GM18502 (cell line): ENCODE measurements at regions not wholly inside any gene's neighbourhood (a gene's known extent, or its start where the extent isn't known, plus 50 kb on each side); places are given as distances from the start of the nearest gene placed in this dataset.

Experiments used
- ATAC-seq: cut with Tn5 transposase; IDR thresholded peaks from one replicate; pipeline ENCODE4 v1.9.1; 2021; ENCODE audit warnings: mild to moderate bottlenecking; ENCODE audit not compliant: unreplicated experiment, poor library complexity

DNA sequence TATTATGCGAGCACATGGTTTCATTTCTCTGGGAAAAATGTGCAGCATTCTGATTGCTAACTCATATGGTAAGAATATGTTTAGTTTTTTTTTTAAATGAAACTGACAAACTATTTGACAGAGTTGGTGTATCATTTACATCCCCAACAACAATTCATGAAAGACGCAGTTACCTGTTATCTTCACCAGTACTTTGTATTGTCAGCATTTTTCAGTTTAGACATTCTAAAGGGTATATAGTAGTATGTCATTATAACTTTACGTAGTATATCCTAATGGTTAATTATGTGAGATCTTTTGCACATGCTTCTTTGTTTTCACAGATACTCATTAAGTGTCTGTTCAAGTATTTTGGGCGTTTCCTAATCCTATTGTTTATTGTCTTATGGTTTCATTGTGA is 891.1 kb upstream of the AGA start:
- ATAC-seq: no peak

- ATAC-seq: no peak
Measured at GRCh38 chr4:178339769-178340168, 897.5 kb upstream of the AGA start.

GRCh38 chr4:178340468-178340867 is 898.2 kb upstream of the AGA start:
- no peak for ATAC-seq

DNA sequence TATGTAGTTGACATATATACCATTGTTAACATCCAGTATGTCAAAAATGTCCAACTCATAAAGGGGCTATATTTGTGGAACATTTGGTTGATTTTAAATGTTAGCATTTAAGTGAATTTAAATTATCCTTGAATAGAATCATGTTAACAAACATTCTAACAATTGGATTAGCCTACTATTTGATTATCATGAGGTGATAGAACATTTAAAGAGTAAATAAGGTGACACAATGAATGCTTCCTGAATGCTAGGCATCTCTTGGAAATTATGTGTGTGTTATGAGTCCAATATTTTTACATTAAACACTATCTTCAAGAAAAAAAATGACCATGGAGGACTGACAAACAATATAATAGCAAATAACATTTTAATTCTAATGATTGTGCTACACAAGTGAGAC is 901.9 kb upstream of the AGA start:
- no peak for ATAC-seq

- ATAC-seq: no peak
Measured at GRCh38 chr4:178347111-178347510, 904.9 kb upstream of the AGA start.

DNA sequence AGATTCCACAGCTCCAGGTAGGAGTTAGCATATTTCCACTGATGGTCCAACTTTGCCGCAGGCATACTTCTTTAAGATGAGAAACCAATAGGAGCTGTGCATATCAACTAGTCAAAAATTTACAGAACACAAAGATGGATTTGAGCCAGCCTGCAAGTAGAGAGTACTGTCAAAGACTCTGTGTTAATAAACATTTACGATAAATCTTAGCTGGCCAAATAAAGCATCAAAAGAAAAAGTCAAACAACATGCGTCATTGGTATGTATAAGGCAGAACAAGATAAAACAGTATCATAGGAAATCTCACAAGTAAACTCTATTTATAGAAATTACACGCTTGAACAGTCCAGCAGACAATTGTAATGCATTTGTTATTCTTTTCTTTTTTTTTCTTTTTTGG is 907.4 kb upstream of the AGA start:
- no peak for ATAC-seq

DNA sequence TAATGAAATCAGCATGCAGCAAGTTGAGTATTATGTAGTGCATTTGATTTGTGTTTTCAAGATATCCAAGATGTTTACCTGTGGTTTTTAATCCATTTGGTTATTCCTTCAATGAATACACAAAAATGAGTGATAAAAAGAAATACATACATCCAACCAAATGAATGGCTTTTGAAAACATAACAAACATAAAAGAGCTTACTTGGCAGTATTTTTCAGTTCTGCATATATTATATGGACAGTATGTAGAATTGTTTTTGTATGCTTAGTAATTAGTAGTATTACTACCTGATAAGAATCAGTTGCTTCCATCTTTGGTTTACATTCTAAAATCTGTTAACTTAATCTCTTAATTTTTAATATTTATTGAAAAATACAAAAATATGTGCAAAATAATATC is 908.9 kb upstream of the AGA start:
- ATAC-seq: no peak

DNA sequence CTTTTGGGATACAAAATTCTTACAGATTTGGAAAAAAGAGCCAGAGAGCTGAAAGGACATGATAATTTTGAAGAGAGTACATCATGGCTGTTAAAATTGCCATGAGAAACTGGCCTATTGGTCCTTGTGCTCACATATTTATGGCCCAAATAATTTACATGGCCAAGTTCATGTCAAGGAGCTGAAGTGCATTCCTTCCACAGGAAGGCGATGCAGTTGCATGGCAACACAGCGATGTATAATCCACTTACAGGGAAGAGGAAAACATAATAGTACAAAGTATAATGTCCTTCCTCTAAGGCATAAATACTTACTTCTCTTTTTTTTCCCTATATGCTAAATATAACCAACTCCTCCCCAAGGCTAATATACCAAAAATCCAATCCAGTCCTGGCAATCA is 914.5 kb upstream of the AGA start:
- no peak for ATAC-seq

DNA sequence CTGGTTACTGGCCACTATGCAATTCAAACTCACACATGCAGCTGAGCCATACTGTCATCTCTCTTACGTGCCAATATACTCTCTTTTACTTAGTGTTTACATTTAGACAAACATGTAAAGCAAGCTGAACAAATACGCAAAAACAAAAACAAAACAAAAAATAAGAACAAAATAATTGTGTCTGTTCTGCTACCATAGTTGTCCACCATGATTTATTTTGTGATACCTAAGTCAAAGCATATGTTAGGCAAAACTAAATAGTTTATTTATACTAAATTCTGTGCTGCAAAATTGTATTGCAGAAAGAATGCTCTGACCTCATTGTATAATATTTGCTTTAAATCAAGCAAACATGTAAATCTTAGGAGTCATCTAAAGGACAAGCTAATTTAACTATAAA is 943.2 kb upstream of the AGA start:
- ATAC-seq: no peak

DNA sequence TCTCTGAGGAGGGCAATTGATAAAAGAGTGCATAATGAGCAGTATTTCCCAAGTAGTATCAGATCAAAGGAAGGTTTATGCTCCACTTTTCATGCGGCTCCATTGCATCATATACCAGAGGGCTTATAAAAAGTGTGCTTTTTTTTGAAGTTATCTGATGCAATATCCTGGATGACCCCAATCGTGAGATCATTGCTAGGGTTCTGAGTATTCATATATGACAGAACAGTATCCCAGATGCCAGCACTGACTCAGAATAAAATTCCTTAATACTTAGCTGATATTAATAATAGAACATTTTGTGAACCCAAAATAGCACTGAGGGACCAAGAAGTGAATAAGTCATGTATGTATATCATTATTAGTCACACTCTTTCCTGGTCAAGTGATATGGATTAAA is 945.5 kb upstream of the AGA start:
- no peak for ATAC-seq

- ATAC-seq: no peak
Measured at GRCh38 chr4:178395798-178396197, 953.6 kb upstream of the AGA start.

GRCh38 chr4:178412455-178412854 is 970.2 kb upstream of the AGA start:
- no peak for ATAC-seq

DNA sequence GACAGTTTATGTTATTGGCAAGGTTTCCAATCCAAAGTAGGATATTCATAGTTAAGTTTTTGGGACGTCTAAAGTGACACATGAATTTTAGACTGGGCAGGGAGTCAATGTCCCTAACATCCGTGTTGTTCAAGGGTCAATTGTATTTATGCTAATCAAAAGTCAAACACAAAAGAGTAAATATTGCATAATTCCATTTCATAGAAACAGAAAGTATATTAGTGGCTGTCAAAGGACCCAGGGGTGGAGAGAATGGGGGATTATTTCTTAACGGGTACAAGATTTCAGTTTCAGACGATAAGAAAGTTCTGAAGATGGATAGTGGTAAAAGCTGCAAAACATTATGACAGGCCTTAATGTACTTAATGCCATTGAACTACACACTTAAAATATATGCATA is 971.8 kb upstream of the AGA start:
- ATAC-seq: no peak

DNA sequence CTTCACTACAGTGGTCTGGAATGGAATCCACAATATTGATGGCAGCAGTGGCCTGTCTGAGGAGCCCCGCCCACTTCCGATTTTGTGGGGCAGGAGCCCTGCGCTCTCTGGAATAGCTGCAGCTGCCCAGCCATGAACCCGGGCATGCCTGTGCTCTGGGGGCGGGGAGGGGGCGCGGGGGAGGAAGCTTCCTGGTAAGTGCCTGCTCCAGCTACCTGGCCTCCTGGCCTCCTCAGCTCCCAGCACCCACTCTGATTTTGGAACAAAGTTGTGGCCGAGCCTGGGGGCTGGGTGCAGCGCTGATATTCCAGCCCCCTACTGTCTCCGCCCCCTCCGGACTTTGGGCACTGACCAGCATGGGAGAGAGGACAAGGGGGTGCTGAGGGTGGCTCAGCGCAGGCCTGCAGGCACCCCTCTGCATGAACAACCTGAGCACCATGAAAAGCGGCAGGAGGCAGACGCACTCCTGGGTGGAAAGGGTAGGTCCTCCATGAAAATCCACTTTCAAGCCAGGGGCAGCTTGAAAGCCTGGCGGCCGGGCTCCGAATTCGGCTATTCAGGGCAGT is 972.7 kb upstream of the AGA start:
- no peak for ATAC-seq

DNA sequence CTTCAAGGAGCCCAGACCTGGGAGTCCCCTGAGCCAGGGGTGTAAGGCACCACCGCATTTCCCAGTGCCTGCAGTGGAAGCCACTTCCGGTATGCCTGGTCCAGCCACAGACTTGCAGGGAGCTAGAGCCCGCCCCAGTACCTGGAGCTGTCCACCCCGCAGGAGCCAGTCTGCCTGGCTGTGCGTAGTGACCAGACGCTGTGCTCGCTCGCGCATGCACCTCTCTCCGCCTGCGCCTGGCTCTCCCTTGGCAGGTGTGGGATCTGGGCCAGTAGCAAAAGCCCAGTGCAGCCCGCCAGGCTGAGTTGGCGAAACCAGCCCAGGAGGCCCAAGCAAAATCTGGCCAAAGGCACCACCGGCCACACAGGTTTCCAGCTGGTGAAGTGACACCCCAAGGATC is 973.7 kb upstream of the AGA start:
- no peak for ATAC-seq

GRCh38 chr4:178423366-178423765 is 981.1 kb upstream of the AGA start:
- no peak for ATAC-seq

- ATAC-seq: no peak
Measured at GRCh38 chr4:178426871-178427270, 984.6 kb upstream of the AGA start.

DNA sequence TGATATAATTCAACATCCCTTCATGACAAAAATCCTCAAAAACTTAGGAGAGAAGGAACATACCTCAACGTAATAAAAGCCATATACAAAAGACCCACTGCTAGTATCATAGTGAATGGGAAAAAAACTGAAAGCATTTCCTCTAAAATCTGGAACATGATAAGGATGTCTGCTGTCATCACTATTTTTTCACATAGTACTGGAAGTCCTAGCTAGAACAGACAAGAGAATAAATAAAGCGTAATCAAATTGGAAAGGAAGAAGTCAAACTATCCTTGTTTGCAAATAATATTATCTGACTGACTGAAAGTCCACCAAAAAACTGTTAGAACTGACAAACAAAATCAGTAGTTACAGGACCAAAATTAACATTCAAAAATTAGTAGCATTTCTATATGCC is 985.4 kb upstream of the AGA start:
- ATAC-seq: no peak

- no peak for ATAC-seq
Measured at GRCh38 chr4:178448372-178449035, 1006.3 kb upstream of the AGA start.

DNA sequence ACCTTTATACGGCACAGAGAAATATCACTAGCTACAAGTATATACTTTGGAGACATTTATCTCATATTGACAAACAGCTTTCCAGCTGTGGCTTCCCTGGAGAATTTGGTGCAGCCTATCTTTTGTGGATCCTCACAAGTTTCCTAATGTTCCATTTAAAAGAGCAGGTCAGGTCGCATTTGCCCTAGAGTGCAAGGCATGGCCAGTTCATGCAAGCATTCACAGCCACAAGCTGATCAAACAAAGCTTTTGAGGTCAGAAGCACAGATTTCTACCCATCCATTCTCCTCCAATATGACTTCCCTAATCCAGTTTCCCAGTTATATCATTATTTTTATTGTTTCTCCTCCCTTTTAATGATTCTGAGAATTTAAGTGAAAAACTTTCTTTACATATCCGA is 1008.4 kb upstream of the AGA start:
- ATAC-seq: no peak

GRCh38 chr4:178453057-178453456 is 1010.8 kb upstream of the AGA start:
- no peak for ATAC-seq

GRCh38 chr4:178457286-178457685 is 1015.0 kb upstream of the AGA start:
- no peak for ATAC-seq

- no peak for ATAC-seq
Measured at GRCh38 chr4:178462710-178463109, 1020.5 kb upstream of the AGA start.
